HFF-Myc (cell line): ENCODE measurements at regions not wholly inside any gene's neighbourhood (a gene's known extent, or its start where the extent isn't known, plus 50 kb on each side); places are given as distances from the start of the nearest gene placed in this dataset.
A peak's percentile ranks its signal among the peaks of the same experiment; 100 is the strongest.
"Not testable (repeated sequence)": the region's sequence is repeated elsewhere in the genome, so short reads cannot be mapped to it uniquely, and the experiment has no call there.

Experiments used
- DNase-seq: peaks from one replicate; pipeline ENCODE4 v3.0.0-alpha.2; 2011; ENCODE audit warnings: low read depth; ENCODE audit errors: extremely low read depth
- H3K4me3 ChIP-seq: replicated peaks from 2 replicates; pipeline ENCODE4 v1.5.1; 2011; ENCODE audit warnings: low read depth, mild to moderate bottlenecking, control low read depth, low read length

DNA sequence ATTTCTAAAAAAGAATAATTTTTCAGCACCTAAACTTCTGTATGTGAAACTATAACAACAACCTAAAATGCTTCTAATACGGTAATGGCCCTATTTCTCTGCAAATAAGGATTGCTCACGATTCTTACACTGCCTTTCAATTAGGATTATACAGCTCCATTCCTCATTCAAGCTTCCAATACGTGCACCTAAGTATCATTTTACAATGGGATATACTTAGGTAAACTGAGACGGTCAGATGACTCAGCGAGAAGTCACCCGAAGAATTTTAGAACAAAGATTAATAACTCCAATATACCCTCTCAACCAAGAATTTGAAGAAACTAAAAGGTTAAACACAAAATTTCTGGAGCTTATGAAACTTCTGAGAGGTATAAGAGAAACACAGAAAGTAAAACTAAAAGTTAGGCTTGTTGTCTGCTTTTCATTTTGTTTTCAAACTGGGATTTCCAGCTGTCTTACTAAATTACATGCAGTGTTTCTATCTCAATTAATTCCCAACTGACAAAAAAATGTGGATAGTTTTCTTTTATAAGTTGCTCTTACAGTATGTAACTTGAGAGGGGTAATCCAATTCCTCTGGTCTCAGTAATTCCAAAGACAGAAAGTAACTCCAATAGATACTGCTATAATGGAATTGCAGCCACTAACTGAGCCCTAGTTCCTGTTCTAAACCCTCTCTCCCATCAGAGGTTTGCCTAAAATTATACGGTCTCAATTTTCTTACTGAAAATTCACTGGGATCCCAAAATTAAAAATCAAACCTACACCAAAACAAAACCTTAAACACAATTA, 69.9 kb upstream of the NBPF20 start:
- DNase-seq = not testable (repeated sequence)

DNA sequence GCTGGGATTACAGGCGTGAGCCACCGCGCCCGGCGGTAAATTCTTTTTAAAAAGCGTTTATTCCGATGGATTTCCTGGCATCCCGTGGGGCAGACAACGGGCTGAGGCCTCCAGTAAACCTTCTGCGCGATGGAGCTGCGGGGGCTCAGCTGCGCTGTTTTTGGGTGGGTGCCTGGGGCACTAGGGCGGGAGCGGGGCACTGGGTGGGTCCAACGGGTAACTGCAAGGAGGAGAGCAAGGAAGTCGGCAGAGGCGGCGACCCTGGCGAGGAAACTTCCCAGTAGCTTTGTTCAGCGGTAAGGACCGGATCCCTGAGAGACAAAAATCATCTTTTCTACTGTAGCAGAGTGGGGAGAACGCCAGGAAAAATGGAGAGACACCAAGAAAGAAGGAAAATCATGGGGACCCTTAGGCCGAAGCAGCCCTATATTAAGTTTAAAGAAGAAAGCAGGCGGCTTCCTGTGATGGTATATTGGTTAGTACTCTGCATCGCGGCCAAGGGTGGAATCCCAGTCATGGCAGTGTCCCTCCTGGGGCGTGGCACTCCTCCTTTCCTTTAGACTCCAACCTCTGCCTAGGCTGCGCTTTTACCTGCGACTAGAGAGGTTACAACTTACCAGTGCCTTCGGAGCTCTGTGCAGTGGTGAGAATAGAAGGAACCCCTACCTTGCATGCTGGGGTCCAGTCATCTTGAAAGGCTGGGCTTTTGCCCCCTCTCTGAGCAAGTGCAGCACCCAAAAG, 63.0 kb upstream of the NBPF20 start:
- DNase-seq, H3K4me3 ChIP-seq: not testable (repeated sequence)

More for the DNA sequence above, 69.9 kb upstream of the NBPF20 start:
- not testable (repeated sequence) for H3K4me3 ChIP-seq

- not testable (repeated sequence) for DNase-seq
- peak overlapping the region; percentile 11; the same call in 1 of the 2 replicates for H3K4me3 ChIP-seq
Observed at GRCh38 chr1:145487156-145487555, 61.8 kb upstream of the NBPF20 start.

GRCh38 chr1:145484257-145484656, 58.9 kb upstream of the NBPF20 start:
- DNase-seq, H3K4me3 ChIP-seq: not testable (repeated sequence)

DNA sequence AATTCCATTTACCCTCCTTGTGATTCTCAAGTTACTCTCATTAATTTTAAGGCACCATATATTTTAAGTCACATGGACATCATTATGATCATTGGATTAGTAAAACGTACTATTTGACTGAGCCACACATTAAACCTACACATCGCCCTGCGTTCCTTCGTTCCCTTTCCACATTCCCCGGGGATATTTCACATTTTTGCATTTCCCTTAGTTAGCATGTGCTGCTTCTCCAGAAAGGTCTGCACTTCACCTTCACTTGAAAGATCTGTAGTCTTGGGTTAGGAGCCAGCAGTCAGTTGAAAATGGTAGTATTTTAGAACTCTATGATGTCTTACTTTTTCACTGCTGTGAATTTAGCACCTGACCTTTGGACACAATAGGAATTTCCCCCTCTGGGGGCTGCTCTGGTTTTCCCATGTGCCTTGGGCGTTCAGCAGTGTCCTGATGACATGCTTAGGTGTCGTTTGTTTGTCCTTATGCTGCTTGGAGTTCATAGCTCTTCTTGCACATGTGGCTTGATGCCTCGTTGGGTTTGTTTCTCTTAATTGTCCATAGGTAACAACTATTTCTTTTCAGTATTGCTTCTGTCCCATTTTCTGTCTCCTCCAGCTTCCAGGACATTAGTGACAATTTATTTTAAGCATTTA, 56.9 kb upstream of the NBPF20 start:
- H3K4me3 ChIP-seq, DNase-seq: not testable (repeated sequence)

- peak overlapping the region; percentile 36 for H3K4me3 ChIP-seq
- DNase-seq = not testable (repeated sequence)
Observed at GRCh38 chr1:145475962-145476361, 50.6 kb upstream of the NBPF20 start.

GRCh38 chr1:145475369-145475915, 50.0 kb upstream of the NBPF20 start:
- not testable (repeated sequence) for DNase-seq
- peak overlapping the region; percentile 36 for H3K4me3 ChIP-seq
